GM23248 (cell line): ENCODE measurements at regions not wholly inside any gene's neighbourhood (a gene's known extent, or its start where the extent isn't known, plus 50 kb on each side); places are given as distances from the start of the nearest gene placed in this dataset.

ENCODE experiments used
- DNase-seq: peaks from one replicate; pipeline ENCODE4 v3.0.0-alpha.2; 2015
- H2AFZ ChIP-seq: fragments of 200-600 bp; sonication (generic); 2 replicates; pipeline ENCODE4 v1.6.1; 2016; ENCODE audit warnings: antibody characterized with exemption
- H3F3A ChIP-seq: fragments of 200-600 bp; sonication (generic); 2 replicates; pipeline ENCODE4 v1.6.1; 2016; ENCODE audit warnings: mild to moderate bottlenecking, antibody characterized with exemption, mixed run types; ENCODE audit not compliant: insufficient read depth
- H3K27ac ChIP-seq: fragments of 200-600 bp; sonication (generic); 2 replicates; pipeline ENCODE4 v1.5.1; 2016; ENCODE audit warnings: mild to moderate bottlenecking
- H3K27me3 ChIP-seq: fragments of 200-600 bp; sonication (generic); replicated peaks from 2 replicates; pipeline ENCODE4 v1.6.1; 2016; ENCODE audit warnings: mild to moderate bottlenecking; ENCODE audit not compliant: insufficient read depth
- H3K36me3 ChIP-seq: fragments of 200-600 bp; sonication (generic); 2 replicates; pipeline ENCODE4 v1.6.1; 2016; ENCODE audit warnings: low read depth, mild to moderate bottlenecking
- H3K4me1 ChIP-seq: fragments of 200-600 bp; sonication (generic); 2 replicates; pipeline ENCODE4 v1.6.1; 2016; ENCODE audit warnings: mild to moderate bottlenecking; ENCODE audit not compliant: insufficient read depth
- H3K4me2 ChIP-seq: fragments of 200-600 bp; sonication (generic); one replicate; pipeline ENCODE4 v1.6.1; 2016; ENCODE audit warnings: mild to moderate bottlenecking; ENCODE audit not compliant: unreplicated experiment
- H3K4me3 ChIP-seq: fragments of 200-600 bp; sonication (generic); 2 replicates; pipeline ENCODE4 v1.5.1; 2016; ENCODE audit warnings: mild to moderate bottlenecking
- H3K79me2 ChIP-seq: fragments of 200-600 bp; sonication (generic); 2 replicates; pipeline ENCODE4 v1.6.1; 2016; ENCODE audit warnings: mild to moderate bottlenecking; ENCODE audit not compliant: insufficient read depth
- H3K9ac ChIP-seq: fragments of 200-600 bp; sonication (generic); 2 replicates; pipeline ENCODE4 v1.6.1; 2016; ENCODE audit warnings: mild to moderate bottlenecking
- H3K9me2 ChIP-seq: fragments of 200-600 bp; sonication (generic); 2 replicates; pipeline ENCODE4 v1.6.1; 2016; ENCODE audit warnings: mixed run types, mild to moderate bottlenecking, moderate library complexity; ENCODE audit not compliant: insufficient read depth
- H3K9me3 ChIP-seq: fragments of 200-600 bp; sonication (generic); one replicate; pipeline ENCODE4 v1.6.1; 2017; ENCODE audit warnings: low read depth
- H4K20me1 ChIP-seq: fragments of 200-600 bp; sonication (generic); 2 replicates; pipeline ENCODE4 v1.6.0; 2016; ENCODE audit not compliant: insufficient read depth
- EZH2 ChIP-seq: fragments of 200-600 bp; sonication (generic); IDR thresholded peaks from 2 replicates; pipeline ENCODE4 v1.6.1; 2018; ENCODE audit warnings: antibody characterized with exemption, mild to moderate bottlenecking; ENCODE audit not compliant: insufficient read depth, poor library complexity, severe bottlenecking
- EZH2phosphoT487 ChIP-seq: fragments of 200-600 bp; sonication (generic); IDR thresholded peaks from 2 replicates; pipeline ENCODE4 v1.6.1; 2018; ENCODE audit warnings: antibody characterized with exemption, moderate library complexity, mild to moderate bottlenecking, low read depth; ENCODE audit not compliant: insufficient read depth
- WGBS, 2 experiments: methylation state at CpG; one replicate each; pipeline ENCODE4 v1.1.6; 2015 to 2017; ENCODE audit warnings: low lambda C conversion rate in 2 of 2, low coverage in 1 of 2; ENCODE audit errors: missing lambda C conversion rate in 2 of 2; 5-methylcytosine and 5-hydroxymethylcytosine counted together
- in situ Hi-C: fragments of 300-500 bp; cut with MboI; formaldehyde crosslinking; loops from 2 replicates; pipeline ENCODE4 v1.15.0; 2020

DNA sequence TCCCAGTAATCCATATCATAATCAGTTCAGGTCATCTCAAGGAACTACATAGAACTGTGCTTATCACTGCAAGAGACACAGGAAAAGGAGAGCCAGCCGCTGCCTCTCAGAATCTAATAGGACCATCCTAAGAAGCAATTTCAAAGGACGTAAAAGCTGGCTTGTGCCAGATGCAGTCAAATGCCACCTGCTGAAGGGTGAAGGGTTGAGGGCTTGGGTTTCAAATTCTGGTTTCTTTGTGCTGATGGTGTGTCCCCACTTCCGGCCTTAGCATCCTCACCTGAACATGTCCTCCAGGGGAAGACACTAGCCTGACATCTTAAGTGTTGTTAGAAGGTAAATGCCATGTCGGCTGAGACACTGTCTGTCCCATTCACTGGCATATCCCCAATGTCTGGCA is 477.1 kb upstream of the TSHZ3 start:
- no peak overlapping the region for H3K9ac ChIP-seq
- no peaks in the 10 kb centered on the region for H3F3A ChIP-seq
- no peak overlapping the region for H3K4me3 ChIP-seq
- 21 to 23% methylated on average over 4 of the region's 4 CpGs for WGBS, 2 experiments
- no peak overlapping the region for H3K27ac ChIP-seq
- in situ Hi-C loops = no loop called here
- H2AFZ ChIP-seq = no peak overlapping the region
- no peaks in the 10 kb centered on the region for H3K4me1 ChIP-seq
- no peaks in the 10 kb centered on the region for H4K20me1 ChIP-seq
- H3K9me3 ChIP-seq = no peaks in the 10 kb centered on the region
- H3K79me2 ChIP-seq = no peaks in the 10 kb centered on the region
- no peak for DNase-seq
- H3K36me3 ChIP-seq = no peaks in the 10 kb centered on the region
- no peak overlapping the region for H3K4me2 ChIP-seq
- H3K9me2 ChIP-seq = no peaks in the 10 kb centered on the region
- TF ChIP-seq EZH2phosphoT487 (no peak), EZH2 (no peak)
- no peaks in the 10 kb centered on the region for H3K27me3 ChIP-seq

DNA sequence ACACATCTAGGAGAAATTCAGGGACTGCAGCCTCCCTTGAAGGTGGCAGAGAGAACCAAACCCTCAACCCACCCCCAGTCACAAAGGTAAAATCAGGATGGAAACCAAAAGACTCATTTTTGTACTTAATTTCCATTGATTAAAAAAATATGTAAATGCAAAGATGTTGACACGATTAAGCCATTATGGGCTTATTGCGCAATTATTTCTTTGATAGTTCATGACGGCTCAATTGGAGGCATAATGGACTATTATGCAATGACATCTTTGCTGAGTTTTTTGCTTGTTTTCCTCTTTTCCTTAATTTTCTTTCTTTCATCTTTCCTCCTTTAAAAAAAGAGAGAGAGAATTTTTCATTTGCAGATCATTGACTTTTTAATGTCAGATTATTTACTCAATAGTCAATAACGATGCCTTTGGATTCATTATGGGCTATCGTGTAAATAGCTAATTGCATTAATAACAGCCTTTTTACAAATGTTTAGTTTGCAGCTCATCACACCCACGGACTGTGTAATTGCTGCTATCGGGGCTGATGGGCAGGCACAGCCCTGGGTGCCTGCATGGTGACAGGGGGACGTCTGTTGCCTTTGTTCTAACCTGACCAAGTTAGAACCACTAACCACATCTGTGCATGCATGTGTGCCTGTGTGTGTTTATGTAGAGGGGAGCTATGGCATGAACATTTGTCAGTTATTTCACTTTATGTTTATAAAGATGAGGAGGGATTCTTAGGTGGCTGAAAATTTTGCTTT is 482.4 kb upstream of the TSHZ3 start:
- Histone ChIP-seq H2AFZ (no peak overlapping the region), H3K27ac (no peak overlapping the region)
- TF ChIP-seq EZH2 (no peak), EZH2phosphoT487 (no peak)

DNA sequence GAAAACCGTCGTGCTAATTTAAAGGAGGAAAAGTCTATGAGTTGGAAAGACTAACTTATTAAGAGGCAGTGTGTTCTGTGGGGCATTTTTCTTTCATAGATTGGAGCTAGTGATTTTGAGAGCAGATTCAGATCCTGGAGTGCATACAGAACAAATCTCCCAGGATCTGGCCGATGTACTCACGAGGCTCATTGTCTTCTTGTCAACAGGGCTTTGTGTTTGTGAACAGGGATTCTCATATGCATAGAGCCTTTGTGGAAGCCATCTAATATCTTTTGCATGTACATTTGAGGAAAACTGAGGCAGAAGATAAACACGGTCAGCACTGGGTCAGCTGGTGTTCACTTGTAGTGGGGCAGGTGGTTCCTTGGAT is 482.9 kb upstream of the TSHZ3 start:
- Histone ChIP-seq H3K9me3 (no peaks in the 10 kb centered on the region), H4K20me1 (no peaks in the 10 kb centered on the region), H3K4me1 (no peaks in the 10 kb centered on the region), H2AFZ (no peak overlapping the region), H3K36me3 (no peaks in the 10 kb centered on the region), H3K4me2 (no peak overlapping the region), H3K27ac (no peak overlapping the region), H3K27me3 (no peaks in the 10 kb centered on the region), H3F3A (no peaks in the 10 kb centered on the region), H3K4me3 (no peak overlapping the region), H3K9ac (no peak overlapping the region), H3K9me2 (no peaks in the 10 kb centered on the region), H3K79me2 (no peaks in the 10 kb centered on the region)
- WGBS, 2 experiments = 43 to 55% methylated on average over 5 of the region's 5 CpGs
- TF ChIP-seq EZH2phosphoT487 = no peak
- no peak for TF ChIP-seq EZH2
- in situ Hi-C loops = no loop called here
- no peak for DNase-seq

More for the DNA sequence above, 482.4 kb upstream of the TSHZ3 start:
- H3K4me1 ChIP-seq = no peaks in the 10 kb centered on the region
- in situ Hi-C loops = no loop called here
- DNase-seq = no peak
- no peak overlapping the region for H3K4me2 ChIP-seq
- H3K4me3 ChIP-seq = no peak overlapping the region
- no peaks in the 10 kb centered on the region for H3K27me3 ChIP-seq
- H3K36me3 ChIP-seq = no peaks in the 10 kb centered on the region
- H4K20me1 ChIP-seq = no peaks in the 10 kb centered on the region
- 3 to 6% methylated on average over 8 of the region's 8 CpGs for WGBS, 2 experiments
- H3F3A ChIP-seq = no peaks in the 10 kb centered on the region
- H3K79me2 ChIP-seq = no peaks in the 10 kb centered on the region
- no peak overlapping the region for H3K9ac ChIP-seq
- H3K9me2 ChIP-seq = no peaks in the 10 kb centered on the region
- H3K9me3 ChIP-seq = no peaks in the 10 kb centered on the region

DNA sequence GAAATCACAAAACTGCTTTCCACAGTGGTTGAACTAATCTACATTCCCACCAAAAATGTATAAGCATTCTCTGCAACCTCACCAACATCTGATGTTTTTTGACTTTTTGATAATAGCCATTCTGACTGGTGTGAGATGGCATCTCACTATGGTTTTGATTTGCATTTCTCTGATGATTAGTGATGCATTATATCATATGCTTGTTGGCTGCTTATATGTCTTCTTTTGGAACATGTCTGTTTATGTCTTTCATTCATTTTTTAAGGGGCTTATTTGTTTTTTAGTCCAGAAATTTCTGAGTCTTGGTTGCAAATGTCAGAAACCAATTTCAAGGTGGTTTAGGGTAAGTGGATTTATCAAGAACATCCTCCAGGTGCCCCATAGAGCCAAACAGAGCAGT is 484.8 kb upstream of the TSHZ3 start:
- no peak overlapping the region for H3K27ac ChIP-seq
- no peaks in the 10 kb centered on the region for H3F3A ChIP-seq
- no peak overlapping the region for H2AFZ ChIP-seq
- DNase-seq = no peak
- H3K79me2 ChIP-seq = no peaks in the 10 kb centered on the region
- H3K9me3 ChIP-seq = no peaks in the 10 kb centered on the region
- H3K4me3 ChIP-seq = no peak overlapping the region
- H3K9ac ChIP-seq = no peak overlapping the region
- H3K9me2 ChIP-seq = no peaks in the 10 kb centered on the region
- no peak overlapping the region for H3K4me2 ChIP-seq
- H3K27me3 ChIP-seq = no peaks in the 10 kb centered on the region
- H3K4me1 ChIP-seq = no peaks in the 10 kb centered on the region
- in situ Hi-C loops = no loop called here
- TF ChIP-seq EZH2 = no peak
- TF ChIP-seq EZH2phosphoT487 = no peak
- no peaks in the 10 kb centered on the region for H4K20me1 ChIP-seq
- no peaks in the 10 kb centered on the region for H3K36me3 ChIP-seq
